Type B pancreatic cell (in vitro differentiated cells): ENCODE measurements at regions not wholly inside any gene's neighbourhood (a gene's known extent, or its start where the extent isn't known, plus 50 kb on each side); places are given as distances from the start of the nearest gene placed in this dataset.

Experiments used
- DNase-seq: peaks from one replicate; pipeline ENCODE4 v3.0.0; 2021; ENCODE audit warnings: mixed read lengths; ENCODE audit not compliant: unreplicated experiment; ENCODE audit errors: extremely low spot score
- H3K27ac Mint-ChIP-seq: 2 replicates; pipeline ENCODE4 v1.8.0; 2021; ENCODE audit warnings: mild to moderate bottlenecking, mixed read lengths
- H3K27me3 Mint-ChIP-seq: 2 replicates; pipeline ENCODE4 v1.8.0; 2021; ENCODE audit warnings: mixed read lengths
- H3K36me3 Mint-ChIP-seq: 2 replicates; pipeline ENCODE4 v1.8.0; 2021; ENCODE audit warnings: mixed read lengths
- H3K4me1 Mint-ChIP-seq: one replicate; pipeline ENCODE4 v1.8.0; 2021; ENCODE audit warnings: mixed read lengths; ENCODE audit not compliant: unreplicated experiment
- H3K4me3 Mint-ChIP-seq: 2 replicates; pipeline ENCODE4 v1.8.0; 2021; ENCODE audit warnings: mild to moderate bottlenecking, mixed read lengths
- H3K9me3 Mint-ChIP-seq: 2 replicates; pipeline ENCODE4 v1.8.0; 2021; ENCODE audit warnings: mixed read lengths
- CTCF ChIP-seq: fragments of 200-600 bp; sonication (generic); conservative IDR thresholded peaks from 2 replicates; pipeline ENCODE4 v1.5.0; 2021; ENCODE audit warnings: antibody characterized with exemption, mild to moderate bottlenecking

- no peak for TF ChIP-seq CTCF
- H3K9me3 Mint-ChIP-seq: no peaks in the 10 kb centered on the region
- H3K27ac Mint-ChIP-seq: no peak overlapping the region
- no peak for DNase-seq
- H3K36me3 Mint-ChIP-seq: no peaks in the 10 kb centered on the region
- H3K27me3 Mint-ChIP-seq: no peaks in the 10 kb centered on the region
- no peak overlapping the region for H3K4me3 Mint-ChIP-seq
- no peaks in the 10 kb centered on the region for H3K4me1 Mint-ChIP-seq
Observed at GRCh38 chr21:28608646-28609045, 384.0 kb downstream of the LTN1 start.

- Mint-ChIP-seq H3K27me3 (no peaks in the 10 kb centered on the region), H3K36me3 (no peaks in the 10 kb centered on the region), H3K9me3 (no peaks in the 10 kb centered on the region), H3K4me1 (no peaks in the 10 kb centered on the region), H3K27ac (no peak overlapping the region), H3K4me3 (no peak overlapping the region)
- no peak for DNase-seq
- no peak for TF ChIP-seq CTCF
Observed at GRCh38 chr21:28607545-28607944, 385.1 kb downstream of the LTN1 start.

GRCh38 chr21:28604946-28605537, 387.6 kb downstream of the LTN1 start:
- no peak overlapping the region for H3K4me3 Mint-ChIP-seq
- no peaks in the 10 kb centered on the region for H3K36me3 Mint-ChIP-seq
- peaks cover 8% of the 10 kb centered on the region for H3K9me3 Mint-ChIP-seq
- TF ChIP-seq CTCF: no peak
- DNase-seq: no peak
- no peaks in the 10 kb centered on the region for H3K27me3 Mint-ChIP-seq
- H3K27ac Mint-ChIP-seq: no peak overlapping the region
- H3K4me1 Mint-ChIP-seq: no peaks in the 10 kb centered on the region

GRCh38 chr21:28602546-28602945, 390.1 kb downstream of the LTN1 start:
- no peaks in the 10 kb centered on the region for H3K27me3 Mint-ChIP-seq
- no peaks in the 10 kb centered on the region for H3K4me1 Mint-ChIP-seq
- no peak for DNase-seq
- H3K9me3 Mint-ChIP-seq: peaks cover 13% of the 10 kb centered on the region
- H3K36me3 Mint-ChIP-seq: no peaks in the 10 kb centered on the region
- H3K27ac Mint-ChIP-seq: no peak overlapping the region
- no peak overlapping the region for H3K4me3 Mint-ChIP-seq
- TF ChIP-seq CTCF: no peak

GRCh38 chr21:28598214-28598613, 394.5 kb downstream of the LTN1 start:
- no peak overlapping the region for H3K27ac Mint-ChIP-seq
- DNase-seq: no peak
- H3K9me3 Mint-ChIP-seq: peaks cover 13% of the 10 kb centered on the region
- H3K4me1 Mint-ChIP-seq: no peaks in the 10 kb centered on the region
- H3K4me3 Mint-ChIP-seq: no peak overlapping the region
- no peaks in the 10 kb centered on the region for H3K27me3 Mint-ChIP-seq
- no peak for TF ChIP-seq CTCF
- no peaks in the 10 kb centered on the region for H3K36me3 Mint-ChIP-seq
